Kidney epithelial cell (primary cell): ENCODE measurements at regions not wholly inside any gene's neighbourhood (a gene's known extent, or its start where the extent isn't known, plus 50 kb on each side); places are given as distances from the start of the nearest gene placed in this dataset.

Experiments used
- DNase-seq: peaks from one replicate; pipeline ENCODE4 v3.0.0-alpha.2; 2010; ENCODE audit warnings: low read depth
- H3K27me3 ChIP-seq: 2 replicates; pipeline ENCODE4 v1.6.0; 2011; ENCODE audit warnings: low read length; ENCODE audit not compliant: control insufficient read depth, insufficient read depth
- H3K36me3 ChIP-seq: 2 replicates; pipeline ENCODE4 v1.5.1; 2011; ENCODE audit warnings: low read length; ENCODE audit not compliant: control insufficient read depth, insufficient read depth
- H3K4me3 ChIP-seq: 2 replicates; pipeline ENCODE4 v1.5.1; 2011; ENCODE audit warnings: low read depth, mild to moderate bottlenecking, control low read depth, low read length
- CTCF ChIP-seq: IDR thresholded peaks from 2 replicates; pipeline ENCODE4 v1.5.1; 2011; ENCODE audit warnings: mild to moderate bottlenecking, moderate library complexity, low read length, control low read depth, inconsistent platforms; ENCODE audit not compliant: insufficient read depth, poor library complexity, severe bottlenecking

- Histone ChIP-seq H3K4me3 (no peak overlapping the region), H3K27me3 (no peaks in the 10 kb centered on the region), H3K36me3 (no peaks in the 10 kb centered on the region)
- no peak for DNase-seq
- no peak for TF ChIP-seq CTCF
Measured at GRCh38 chr7:124192885-124193284, 160.0 kb upstream of the TMEM229A start.

GRCh38 chr7:124191713-124192112, 158.8 kb upstream of the TMEM229A start:
- DNase-seq, result no peak
- Histone ChIP-seq H3K36me3 (no peaks in the 10 kb centered on the region), H3K27me3 (no peaks in the 10 kb centered on the region), H3K4me3 (no peak overlapping the region)
- TF ChIP-seq CTCF, result no peak

- no peak overlapping the region for H3K4me3 ChIP-seq
- no peaks in the 10 kb centered on the region for H3K27me3 ChIP-seq
- no peaks in the 10 kb centered on the region for H3K36me3 ChIP-seq
- DNase-seq, result no peak
- no peak for TF ChIP-seq CTCF
Measured at GRCh38 chr7:124191030-124191429, 158.2 kb upstream of the TMEM229A start.

GRCh38 chr7:124188576-124188975, 155.7 kb upstream of the TMEM229A start:
- no peak overlapping the region for H3K4me3 ChIP-seq
- H3K36me3 ChIP-seq, result no peaks in the 10 kb centered on the region
- no peak for DNase-seq
- H3K27me3 ChIP-seq, result no peaks in the 10 kb centered on the region
- no peak for TF ChIP-seq CTCF

GRCh38 chr7:124187962-124188361, 155.1 kb upstream of the TMEM229A start:
- no peak for TF ChIP-seq CTCF
- H3K27me3 ChIP-seq, result no peaks in the 10 kb centered on the region
- no peaks in the 10 kb centered on the region for H3K36me3 ChIP-seq
- H3K4me3 ChIP-seq, result no peak overlapping the region
- DNase-seq, result no peak

GRCh38 chr7:124183649-124184048, 150.8 kb upstream of the TMEM229A start:
- no peak overlapping the region for H3K4me3 ChIP-seq
- no peaks in the 10 kb centered on the region for H3K27me3 ChIP-seq
- H3K36me3 ChIP-seq, result no peaks in the 10 kb centered on the region
- TF ChIP-seq CTCF, result no peak
- DNase-seq, result no peak
